OCI-LY1 (cell line): ENCODE measurements at regions not wholly inside any gene's neighbourhood (a gene's known extent, or its start where the extent isn't known, plus 50 kb on each side); places are given as distances from the start of the nearest gene placed in this dataset.

ENCODE experiments used
- H2AFZ ChIP-seq: fragments of 200-600 bp; sonication (generic), shearing (Covaris generic); 2 replicates; pipeline ENCODE4 v1.6.0; 2014; ENCODE audit warnings: antibody characterized with exemption, mild to moderate bottlenecking, low read length
- H3F3A ChIP-seq: fragments of 200-600 bp; sonication (generic), shearing (Covaris generic); 2 replicates; pipeline ENCODE4 v1.6.0; 2014; ENCODE audit warnings: mild to moderate bottlenecking, antibody characterized with exemption, low read length, moderate library complexity; ENCODE audit not compliant: insufficient read depth
- H3K27ac ChIP-seq: fragments of 200-600 bp; sonication (generic); 2 replicates; pipeline ENCODE4 v1.5.1; 2014; ENCODE audit warnings: low read length, mixed run types, mild to moderate bottlenecking, low read depth; ENCODE audit not compliant: poor library complexity, severe bottlenecking
- H3K27me3 ChIP-seq: fragments of 200-600 bp; sonication (generic); 2 replicates; pipeline ENCODE4 v1.6.0; 2014; ENCODE audit warnings: antibody characterized with exemption, mild to moderate bottlenecking, low read length, moderate library complexity; ENCODE audit not compliant: insufficient read depth
- H3K36me3 ChIP-seq: fragments of 200-600 bp; sonication (generic); 2 replicates; pipeline ENCODE4 v1.6.1; 2014; ENCODE audit warnings: mild to moderate bottlenecking, antibody characterized with exemption, low read length, moderate library complexity, mixed read lengths; ENCODE audit not compliant: insufficient read depth
- H3K4me1 ChIP-seq: fragments of 200-600 bp; sonication (generic); 2 replicates; pipeline ENCODE4 v1.5.1; 2014; ENCODE audit warnings: mild to moderate bottlenecking, low read length, moderate library complexity; ENCODE audit not compliant: insufficient read depth, severe bottlenecking
- H3K4me2 ChIP-seq: fragments of 200-600 bp; sonication (generic), shearing (Covaris generic); 2 replicates; pipeline ENCODE4 v1.6.1; 2014; ENCODE audit warnings: low read length
- H3K4me3 ChIP-seq: fragments of 200-600 bp; sonication (generic); 2 replicates; pipeline ENCODE4 v1.5.1; 2014; ENCODE audit warnings: low read length, low read depth, mild to moderate bottlenecking, mixed read lengths; ENCODE audit not compliant: poor library complexity, severe bottlenecking
- H3K79me2 ChIP-seq: fragments of 200-600 bp; shearing (Covaris generic); 2 replicates; pipeline ENCODE4 v1.6.1; 2016; ENCODE audit warnings: mixed run types, low read length, mixed read lengths; ENCODE audit not compliant: insufficient read depth
- H3K9ac ChIP-seq: fragments of 200-600 bp; sonication (generic), shearing (Covaris generic); 2 replicates; pipeline ENCODE4 v1.6.1; 2014; ENCODE audit warnings: mild to moderate bottlenecking, low read length, mixed read lengths
- H3K9me2 ChIP-seq: fragments of 200-600 bp; sonication (generic), shearing (Covaris generic); 2 replicates; pipeline ENCODE4 v1.6.1; 2014; ENCODE audit warnings: low read depth, mild to moderate bottlenecking, low read length, mixed read lengths
- H3K9me3 ChIP-seq: fragments of 200-600 bp; shearing (Covaris generic); 2 replicates; pipeline ENCODE4 v1.6.1; 2014; ENCODE audit warnings: low read length, mixed read lengths
- H4K20me1 ChIP-seq: fragments of 200-600 bp; sonication (generic), shearing (Covaris generic); 2 replicates; pipeline ENCODE4 v1.6.0; 2016; ENCODE audit warnings: mild to moderate bottlenecking, low read length; ENCODE audit not compliant: insufficient read depth
- EZH2 ChIP-seq: fragments of 200-600 bp; sonication (generic), shearing (Covaris generic); IDR thresholded peaks from 2 replicates; pipeline ENCODE4 v1.8.0; 2017; ENCODE audit warnings: borderline replicate concordance, mixed run types, mild to moderate bottlenecking, antibody characterized with exemption, low read length, moderate library complexity, mixed read lengths
- TF ChIP-seq, protein P1 (sequence below): fragments of 200-600 bp; sonication (generic), shearing (Covaris generic); IDR thresholded peaks from 2 replicates; pipeline ENCODE4 v1.5.1; 2017; ENCODE audit warnings: mild to moderate bottlenecking, antibody characterized with exemption, low read length, moderate library complexity, mixed read lengths

DNA sequence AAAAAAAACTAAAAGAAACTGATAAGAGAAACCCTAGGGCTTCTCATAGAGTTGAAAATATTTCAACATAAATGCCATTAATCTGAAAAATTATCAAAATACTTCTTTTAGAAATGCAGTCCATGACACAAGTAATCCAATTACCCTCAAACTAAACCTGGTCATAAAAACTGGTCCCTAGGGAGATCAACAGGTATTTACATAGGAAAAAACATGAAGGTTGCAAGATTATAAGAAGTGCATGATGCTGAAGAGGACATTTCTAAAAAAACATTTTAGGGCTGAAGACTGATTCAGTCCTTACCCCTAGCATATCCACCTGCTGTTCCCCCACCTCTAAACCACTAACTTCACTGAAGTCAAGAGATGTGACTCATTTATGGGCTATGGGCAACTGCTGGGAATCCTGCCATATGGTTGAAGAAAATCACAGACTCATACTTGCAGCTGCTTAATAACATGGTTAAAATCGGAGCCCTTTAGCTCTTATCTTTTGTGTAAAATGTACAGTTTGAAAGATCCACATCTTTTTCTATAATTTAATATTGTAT is 131.0 kb upstream of the RUNX1 start:
- Histone ChIP-seq H3K27ac (no peak overlapping the region), H3K79me2 (no peaks in the 10 kb centered on the region), H3K4me1 (peaks cover 4% of the 10 kb centered on the region), H3K27me3 (no peaks in the 10 kb centered on the region), H3K9me2 (no peaks in the 10 kb centered on the region), H4K20me1 (no peaks in the 10 kb centered on the region), H3K4me2 (no peak overlapping the region), H3F3A (no peaks in the 10 kb centered on the region), H3K9me3 (0 out of 2 replicates have a peak, but pooled peaks cover 5% of the 10 kb centered on the region), H3K4me3 (no peak overlapping the region), H2AFZ (no peak overlapping the region), H3K36me3 (no peaks in the 10 kb centered on the region), H3K9ac (no peak overlapping the region)
- TF ChIP-seq EZH2 = no peak
- TF ChIP-seq, protein P1, sequence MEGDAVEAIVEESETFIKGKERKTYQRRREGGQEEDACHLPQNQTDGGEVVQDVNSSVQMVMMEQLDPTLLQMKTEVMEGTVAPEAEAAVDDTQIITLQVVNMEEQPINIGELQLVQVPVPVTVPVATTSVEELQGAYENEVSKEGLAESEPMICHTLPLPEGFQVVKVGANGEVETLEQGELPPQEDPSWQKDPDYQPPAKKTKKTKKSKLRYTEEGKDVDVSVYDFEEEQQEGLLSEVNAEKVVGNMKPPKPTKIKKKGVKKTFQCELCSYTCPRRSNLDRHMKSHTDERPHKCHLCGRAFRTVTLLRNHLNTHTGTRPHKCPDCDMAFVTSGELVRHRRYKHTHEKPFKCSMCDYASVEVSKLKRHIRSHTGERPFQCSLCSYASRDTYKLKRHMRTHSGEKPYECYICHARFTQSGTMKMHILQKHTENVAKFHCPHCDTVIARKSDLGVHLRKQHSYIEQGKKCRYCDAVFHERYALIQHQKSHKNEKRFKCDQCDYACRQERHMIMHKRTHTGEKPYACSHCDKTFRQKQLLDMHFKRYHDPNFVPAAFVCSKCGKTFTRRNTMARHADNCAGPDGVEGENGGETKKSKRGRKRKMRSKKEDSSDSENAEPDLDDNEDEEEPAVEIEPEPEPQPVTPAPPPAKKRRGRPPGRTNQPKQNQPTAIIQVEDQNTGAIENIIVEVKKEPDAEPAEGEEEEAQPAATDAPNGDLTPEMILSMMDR = no peak

GRCh38 chr21:35178827-35179226 is 129.7 kb upstream of the RUNX1 start:
- no peak overlapping the region for H3K4me2 ChIP-seq

DNA sequence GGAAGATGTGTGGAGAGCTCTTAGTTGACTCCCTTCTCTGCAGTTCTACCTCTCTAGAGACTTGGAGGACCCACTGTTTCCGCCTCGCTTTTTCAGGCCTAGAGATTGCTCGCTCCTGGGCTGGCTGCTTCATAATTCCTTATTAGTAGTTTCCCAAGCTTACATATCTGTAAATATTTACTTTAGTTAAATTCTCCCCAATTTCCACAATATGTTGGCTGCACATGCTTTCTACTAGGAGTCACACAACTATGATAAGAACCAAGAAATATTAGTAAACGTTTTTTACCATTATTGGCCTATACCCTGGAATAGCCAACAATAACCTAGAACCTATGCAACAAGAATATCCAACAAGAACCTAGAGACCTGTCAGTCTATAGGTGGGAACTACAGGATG is 129.0 kb upstream of the RUNX1 start:
- TF ChIP-seq EZH2 = no peak
- TF ChIP-seq, protein P1 = no peak
- no peak overlapping the region for H3K9ac ChIP-seq
- H3K4me3 ChIP-seq = no peak overlapping the region
- no peak overlapping the region for H3K4me2 ChIP-seq
- H3K27me3 ChIP-seq = no peaks in the 10 kb centered on the region
- no peaks in the 10 kb centered on the region for H4K20me1 ChIP-seq
- no peaks in the 10 kb centered on the region for H3K79me2 ChIP-seq
- no peak overlapping the region for H2AFZ ChIP-seq
- H3K9me2 ChIP-seq = no peaks in the 10 kb centered on the region
- H3F3A ChIP-seq = no peaks in the 10 kb centered on the region
- H3K9me3 ChIP-seq = 0 out of 2 replicates have a peak, but pooled peaks cover 5% of the 10 kb centered on the region
- H3K27ac ChIP-seq = no peak overlapping the region
- peaks cover 4% of the 10 kb centered on the region for H3K4me1 ChIP-seq
- H3K36me3 ChIP-seq = no peaks in the 10 kb centered on the region

More at GRCh38 chr21:35178827-35179226, 129.7 kb upstream of the RUNX1 start:
- Histone ChIP-seq H3K9me2 (no peaks in the 10 kb centered on the region), H2AFZ (peak overlapping the region; percentile 67), H3K36me3 (no peaks in the 10 kb centered on the region), H4K20me1 (no peaks in the 10 kb centered on the region), H3K79me2 (no peaks in the 10 kb centered on the region), H3K9ac (no peak overlapping the region), H3K4me1 (peaks cover 4% of the 10 kb centered on the region), H3K4me3 (no peak overlapping the region), H3F3A (no peaks in the 10 kb centered on the region), H3K27me3 (no peaks in the 10 kb centered on the region), H3K9me3 (0 out of 2 replicates have a peak, but pooled peaks cover 5% of the 10 kb centered on the region), H3K27ac (no peak overlapping the region)
- TF ChIP-seq, protein P1 = no peak
- TF ChIP-seq EZH2 = no peak
